ENCODE measurements at regions not wholly inside any gene's neighbourhood (a gene's known extent, or its start where the extent isn't known, plus 50 kb on each side); places are given as distances from the start of the nearest gene placed in this dataset.

GRCh38 chr1:234765672-234766071 lies 155.7 kb upstream of the IRF2BP2 start:
- TF ChIP-seq MTA2 (IDR thresholded peaks at IDR 0.05; ENCODE audit: low read depth) (no peak), NRF1 (conservative IDR thresholded peaks at IDR 0.05 in 1 of 2, IDR thresholded peaks at IDR 0.05 in 1 of 2) (no peak)

Measured in K562 (cell line).